ENCODE measurements at regions not wholly inside any gene's neighbourhood (a gene's known extent, or its start where the extent isn't known, plus 50 kb on each side); places are given as distances from the start of the nearest gene placed in this dataset.

GRCh38 chr14:71636820-71637471, 295.3 kb upstream of the RGS6 start:
- DNase-seq (ENCODE audit: low read depth), result no peak

DNA sequence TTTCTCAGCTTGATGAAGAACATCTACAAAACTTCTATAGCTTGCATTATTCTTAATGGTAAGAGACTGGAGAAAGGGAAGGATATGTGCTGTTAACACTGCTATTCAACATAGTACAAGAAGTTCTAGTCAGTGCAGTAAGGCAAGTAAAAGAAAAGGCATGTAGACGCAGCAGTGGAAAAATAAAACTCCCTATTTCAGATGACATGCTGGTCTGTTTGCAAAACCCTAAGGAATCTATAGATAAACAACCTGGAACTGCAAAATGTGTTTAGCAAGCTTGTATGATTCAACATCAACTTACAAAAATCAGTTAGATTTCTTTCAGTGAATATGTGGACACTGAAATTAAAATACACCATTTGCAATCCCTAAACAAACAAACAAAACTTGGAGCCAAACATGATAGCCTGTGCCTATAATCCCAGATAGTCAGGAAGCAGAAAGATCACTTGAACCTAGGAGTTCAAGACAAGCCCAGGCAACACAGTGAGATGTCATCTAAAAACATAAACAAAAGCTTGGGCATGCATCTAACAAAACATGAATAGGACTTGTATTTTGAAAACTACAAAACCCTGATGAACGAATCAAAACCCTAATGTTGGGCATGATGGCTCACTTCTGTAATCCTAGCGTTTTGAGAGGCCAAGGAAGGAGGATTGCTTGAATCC, 293.6 kb upstream of the RGS6 start:
- DNase-seq (ENCODE audit: low read depth), result no peak

GRCh38 chr14:71642715-71643114, 289.5 kb upstream of the RGS6 start:
- no peak for DNase-seq (ENCODE audit: low read depth)

GRCh38 chr14:71645656-71646055, 286.6 kb upstream of the RGS6 start:
- no peak for DNase-seq (ENCODE audit: low read depth)

- no peak for DNase-seq (ENCODE audit: low read depth)
Measured at GRCh38 chr14:71646518-71646917, 285.7 kb upstream of the RGS6 start.

- no peak for DNase-seq (ENCODE audit: low read depth)
Measured at GRCh38 chr14:71647086-71647784, 285.0 kb upstream of the RGS6 start.

DNA sequence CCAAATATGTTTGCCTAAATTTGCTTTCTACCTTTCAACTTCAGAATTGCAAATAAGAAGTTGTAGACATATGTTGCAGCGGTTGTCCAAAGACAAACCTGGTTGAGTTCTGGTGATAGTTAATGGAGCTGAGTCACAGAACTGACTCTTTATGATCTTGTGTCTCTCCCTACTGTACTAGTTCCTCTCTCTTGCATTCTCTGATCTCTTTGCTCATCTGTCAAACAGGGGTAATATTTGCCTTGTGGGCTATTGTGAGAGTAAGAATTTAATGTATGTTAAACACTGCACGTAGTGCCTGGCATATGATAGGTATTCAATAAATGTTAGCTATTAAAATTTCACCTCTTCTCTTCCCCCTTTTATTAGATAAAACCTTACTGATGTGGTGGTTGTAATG, 283.5 kb upstream of the RGS6 start:
- no peak for DNase-seq (ENCODE audit: low read depth)

GRCh38 chr14:71650187-71650755, 282.0 kb upstream of the RGS6 start:
- DNase-seq (ENCODE audit: low read depth), result no peak

DNA sequence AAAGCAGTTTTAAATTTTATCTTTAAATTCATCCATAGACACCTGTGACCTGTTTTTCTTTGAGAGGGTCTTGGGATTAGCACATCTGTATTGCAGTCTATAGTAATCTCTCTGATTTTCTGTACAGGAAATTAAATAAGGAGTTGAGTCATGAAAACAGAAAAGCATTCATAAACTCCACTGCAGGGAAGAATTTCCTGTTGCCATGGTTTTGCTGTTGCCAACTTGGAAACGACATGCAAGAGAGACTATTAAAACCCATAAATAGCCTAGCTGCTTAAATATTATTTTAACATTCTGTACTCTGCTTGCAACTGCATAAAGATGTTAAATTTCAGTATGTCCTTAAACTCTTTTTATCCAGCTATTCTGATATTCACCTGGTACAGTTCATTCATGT, 281.0 kb upstream of the RGS6 start:
- no peak for DNase-seq (ENCODE audit: low read depth)

DNA sequence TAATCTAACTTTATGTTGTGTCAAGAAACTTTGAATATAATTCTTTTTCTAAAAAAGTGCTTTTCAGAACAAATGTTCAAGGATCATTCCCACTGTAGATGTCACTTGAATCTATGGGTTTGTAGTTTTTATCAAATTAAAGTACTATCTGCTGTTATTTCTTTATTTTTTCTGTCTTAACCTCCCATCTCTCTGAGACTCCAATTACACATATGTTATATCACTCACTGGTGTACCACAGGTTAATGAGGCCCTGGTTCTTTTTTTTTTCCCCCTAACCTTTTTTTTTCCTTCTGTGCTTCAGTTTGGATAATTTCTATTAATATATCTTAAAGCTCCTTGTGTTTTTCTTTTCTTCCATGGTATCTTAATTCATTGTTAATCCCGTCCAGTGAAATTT, 279.9 kb upstream of the RGS6 start:
- no peak for DNase-seq (ENCODE audit: low read depth)

- DNase-seq (ENCODE audit: low read depth), result no peak
Measured at GRCh38 chr14:71654810-71655209, 277.4 kb upstream of the RGS6 start.

- DNase-seq (ENCODE audit: low read depth), result no peak
Measured at GRCh38 chr14:71658261-71658860, 273.9 kb upstream of the RGS6 start.

DNA sequence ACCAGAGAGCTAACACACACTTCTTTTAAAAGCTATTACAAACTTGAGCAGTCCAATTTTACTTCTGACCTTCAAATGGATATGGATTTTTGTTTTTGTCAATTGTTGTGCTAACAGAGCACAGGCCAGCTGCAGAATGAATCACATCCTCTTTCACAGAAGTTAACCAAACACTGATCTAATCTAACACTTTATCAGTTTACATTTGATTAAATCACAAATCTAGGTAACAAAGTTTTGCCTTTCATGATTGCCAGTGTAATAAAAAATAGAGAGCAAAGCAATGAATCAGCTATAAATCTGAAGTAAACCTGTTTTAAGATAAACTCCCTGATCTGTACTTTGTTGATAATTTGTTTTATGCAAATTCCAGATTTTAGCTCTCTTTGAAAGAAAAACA, 273.1 kb upstream of the RGS6 start:
- no peak for DNase-seq (ENCODE audit: low read depth)

DNA sequence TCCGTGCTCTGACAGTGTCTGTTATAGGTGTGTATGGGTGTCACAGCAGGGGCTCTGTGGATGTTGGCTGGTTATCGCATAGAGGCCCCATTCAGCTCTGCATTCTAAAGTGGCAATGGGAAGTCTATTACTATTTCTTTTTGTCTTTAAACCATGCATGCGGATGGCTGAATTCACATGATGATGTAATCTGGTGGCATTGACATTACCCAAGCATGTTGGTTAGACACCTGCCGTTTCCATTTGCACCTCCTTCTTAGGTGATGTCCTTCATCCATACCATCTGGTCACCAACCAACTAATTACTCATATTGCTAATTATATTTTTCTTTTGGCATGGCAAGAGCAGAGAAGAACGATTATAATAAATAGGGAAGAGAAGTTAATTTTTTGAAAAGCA, 270.8 kb upstream of the RGS6 start:
- DNase-seq (ENCODE audit: low read depth), result no peak

DNA sequence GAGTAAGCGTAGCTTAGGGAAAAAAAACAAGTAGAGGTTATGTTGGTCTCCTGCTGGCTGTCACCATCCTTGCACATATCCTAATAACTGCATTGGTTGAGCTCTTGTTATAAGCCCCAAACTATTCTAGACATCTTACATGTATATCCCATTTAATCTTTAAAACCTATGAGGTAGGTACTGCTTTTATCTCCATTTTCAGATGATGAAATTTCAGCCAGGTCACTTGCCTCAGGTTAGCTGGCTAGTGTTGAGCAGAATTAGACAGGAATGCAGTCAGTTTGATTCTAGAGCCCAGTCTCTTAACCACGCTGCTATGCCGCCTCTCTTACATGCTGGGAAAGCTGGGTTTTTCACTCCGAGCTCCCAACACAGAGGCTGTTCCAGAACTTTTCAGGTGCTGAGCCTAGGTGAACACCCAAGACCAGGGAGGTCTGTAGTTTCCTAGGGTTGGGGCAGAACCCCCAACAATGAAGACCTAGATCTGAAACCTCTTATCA, 269.9 kb upstream of the RGS6 start:
- no peak for DNase-seq (ENCODE audit: low read depth)

DNA sequence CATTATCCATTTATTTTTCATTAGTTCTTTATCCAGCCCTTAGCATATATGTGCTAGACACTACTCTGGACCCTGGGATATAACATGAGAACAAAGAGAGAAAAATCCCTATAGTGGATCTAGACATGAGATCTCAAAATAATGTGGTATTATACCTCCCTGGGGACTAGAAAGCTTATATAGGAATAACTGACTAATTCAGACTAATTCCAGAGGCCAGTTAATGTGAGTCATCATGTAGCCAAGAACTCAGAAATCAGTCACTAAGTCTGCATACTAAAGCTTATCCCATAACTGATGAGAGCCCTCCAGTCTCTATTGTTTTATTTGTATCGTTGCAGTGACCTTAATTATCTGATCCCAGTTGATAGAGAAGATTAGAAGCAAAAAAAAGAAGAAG, 267.1 kb upstream of the RGS6 start:
- DNase-seq (ENCODE audit: low read depth), result no peak

DNA sequence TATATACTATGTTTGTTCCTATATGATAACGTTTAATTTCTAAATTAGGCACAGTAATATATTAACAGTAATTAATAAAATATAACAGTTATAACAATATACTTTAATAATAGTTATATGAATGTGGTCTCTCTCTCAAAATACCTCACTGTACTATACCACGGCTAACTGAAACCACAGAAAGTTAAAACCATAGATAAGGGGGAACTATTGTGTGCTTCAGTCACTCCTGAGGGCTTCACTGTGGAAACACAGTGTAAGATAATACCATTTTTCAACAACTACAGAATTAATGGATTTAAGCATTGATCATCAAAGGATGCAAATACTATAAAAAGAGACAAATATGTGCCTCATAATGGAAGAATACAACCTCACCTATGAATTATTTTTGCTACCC, 266.4 kb upstream of the RGS6 start:
- DNase-seq (ENCODE audit: low read depth), result no peak

DNA sequence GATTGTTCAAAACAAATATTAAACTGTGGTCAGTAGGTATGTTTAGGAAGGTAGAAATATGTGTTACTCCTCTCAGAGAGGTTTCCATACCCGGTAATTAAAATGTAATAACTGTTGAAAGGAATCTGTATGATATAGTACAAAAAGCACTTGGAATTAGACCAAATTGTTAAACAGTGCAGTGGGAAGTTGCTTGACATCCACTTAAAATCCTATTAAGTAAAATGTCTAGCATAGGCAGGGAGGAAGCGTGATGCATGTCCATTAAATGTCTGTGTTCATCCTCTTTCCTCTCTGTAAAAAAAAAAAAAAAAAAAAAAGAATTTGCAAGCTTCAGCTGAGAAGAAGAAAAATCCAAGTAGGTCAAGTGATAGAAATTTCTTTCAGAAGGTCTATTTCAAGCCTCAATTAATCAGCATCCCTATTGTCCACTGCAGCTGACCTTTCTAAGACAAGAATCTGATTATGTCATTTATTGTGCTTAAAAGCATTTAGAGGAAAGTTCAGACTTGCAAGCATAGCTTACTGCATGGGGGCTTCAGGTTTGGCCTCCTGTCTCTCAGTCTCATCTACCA, 265.6 kb upstream of the RGS6 start:
- DNase-seq (ENCODE audit: low read depth), result no peak

DNA sequence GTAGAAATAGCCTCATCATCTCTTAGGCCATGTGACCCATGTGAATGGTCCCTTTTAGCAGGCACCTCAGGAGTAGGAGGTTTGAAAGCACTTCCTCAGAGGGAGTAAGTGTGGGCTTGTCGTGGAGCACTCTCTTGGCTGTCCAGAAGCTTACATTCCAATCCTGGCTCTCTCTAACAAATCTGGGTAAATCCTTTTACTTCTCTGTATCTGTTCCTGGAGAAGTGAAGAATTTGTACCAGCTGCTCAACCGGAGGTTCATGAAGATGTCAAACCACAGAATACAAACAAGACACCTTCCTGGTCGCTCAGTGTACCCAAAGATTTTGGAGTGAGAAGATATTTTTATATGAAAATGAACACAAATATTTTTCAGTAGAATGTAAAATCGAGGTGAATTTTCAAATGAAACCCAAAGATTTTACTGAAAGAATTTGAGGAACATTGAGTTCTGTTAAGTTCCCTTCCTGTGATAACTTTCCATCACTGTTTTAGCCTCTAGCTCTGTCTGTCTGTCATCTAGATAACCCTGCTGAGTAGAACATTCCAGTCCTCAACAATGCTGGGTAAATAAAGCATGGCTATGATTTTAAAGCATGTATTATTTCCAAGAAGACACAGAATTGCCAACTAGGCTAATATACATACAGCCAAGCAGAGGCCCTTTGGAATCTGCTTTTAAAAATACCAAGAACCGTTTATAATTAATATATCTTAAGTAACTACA, 263.9 kb upstream of the RGS6 start:
- no peak for DNase-seq (ENCODE audit: low read depth)

DNA sequence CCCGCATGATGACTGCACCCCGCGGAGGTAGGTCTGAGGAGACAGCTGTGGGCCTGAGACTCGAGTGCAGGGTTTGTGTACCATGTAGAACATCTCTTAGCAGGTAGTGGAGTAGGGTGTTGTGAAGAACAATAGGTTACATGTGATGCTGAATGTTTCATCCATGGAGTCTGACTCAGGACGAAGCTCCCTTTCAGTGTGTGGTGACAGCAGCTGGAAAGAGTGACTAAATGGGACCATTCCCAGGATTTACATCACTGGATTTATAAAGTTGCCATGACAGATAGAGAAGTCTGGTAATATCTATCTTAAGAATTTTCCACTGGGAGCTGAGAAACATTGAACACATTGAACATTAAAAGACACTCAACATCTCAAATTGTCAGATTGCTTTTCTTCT, 259.6 kb upstream of the RGS6 start:
- no peak for DNase-seq (ENCODE audit: low read depth)

DNA sequence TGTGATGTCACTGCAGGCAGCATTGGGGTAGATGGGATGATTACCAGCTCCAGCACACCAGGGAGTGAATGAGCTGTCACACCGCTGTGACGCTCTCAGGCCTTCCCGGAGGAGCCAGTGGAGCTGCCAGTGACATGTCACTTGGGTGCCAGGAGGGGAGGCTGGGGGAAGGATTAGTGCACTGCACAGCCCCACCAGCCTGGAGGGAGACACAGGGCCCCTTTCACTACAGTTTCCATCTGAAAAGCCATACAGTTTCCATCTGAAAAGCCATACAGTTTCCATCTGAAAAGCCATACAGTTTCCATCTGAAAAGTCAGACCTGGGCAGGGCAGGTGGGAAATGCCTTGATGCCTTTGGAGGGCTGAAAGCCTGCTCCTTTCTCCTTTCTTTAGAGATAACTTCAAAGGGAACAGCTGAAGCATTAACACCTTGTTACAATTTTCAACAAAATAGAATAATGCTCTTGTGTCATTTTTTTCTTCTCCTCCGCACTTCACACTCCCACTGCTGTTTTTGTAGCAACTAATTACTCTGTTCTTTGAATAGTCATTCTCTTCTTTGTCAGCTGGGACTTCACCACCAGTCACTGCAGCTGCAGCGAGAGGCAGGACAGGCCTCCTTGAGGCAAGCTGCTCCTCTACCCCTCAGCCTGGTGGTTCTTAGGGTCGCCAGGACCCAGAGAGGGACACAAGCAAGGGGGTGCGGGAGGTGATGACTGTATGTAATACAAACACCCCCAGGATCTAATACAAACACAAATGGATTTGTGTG, 256.9 kb upstream of the RGS6 start:
- DNase-seq (ENCODE audit: low read depth), result no peak
